Liver (tissue), 8 donors: ENCODE measurements at regions not wholly inside any gene's neighbourhood (a gene's known extent, or its start where the extent isn't known, plus 50 kb on each side); places are given as distances from the start of the nearest gene placed in this dataset.

Source experiments
- DNase-seq: peaks from one replicate; pipeline ENCODE4 v3.0.0-alpha.2; 2017; ENCODE audit warnings: low spot score
- H3K27ac ChIP-seq, 2 donors: one replicate each; pipeline ENCODE4 v1.7.0; 2013; ENCODE audit warnings: inconsistent platforms in 2 of 2, low read length in 2 of 2, control low read depth in 1 of 2, low read depth in 1 of 2, mild to moderate bottlenecking in 1 of 2
- H3K27me3 ChIP-seq, 4 donors: one replicate each; pipeline versions ENCODE4 v1.6.1 to v1.7.0; 2013; ENCODE audit warnings: low read length in 3 of 4, inconsistent platforms in 1 of 4, mild to moderate bottlenecking in 1 of 4, moderate library complexity in 1 of 4; ENCODE audit not compliant: control insufficient read depth in 4 of 4, insufficient read depth in 4 of 4
- H3K36me3 ChIP-seq, 4 donors: one replicate each; pipeline versions ENCODE4 v1.6.1 to v1.7.0; 2013; ENCODE audit warnings: low read length in 3 of 4, mild to moderate bottlenecking in 3 of 4, low read depth in 1 of 4, moderate library complexity in 1 of 4; ENCODE audit not compliant: control insufficient read depth in 4 of 4, insufficient read depth in 3 of 4
- H3K4me1 ChIP-seq, 4 donors: one replicate each; pipeline versions ENCODE4 v1.6.1 to v1.7.0; 2013; ENCODE audit warnings: low read length in 3 of 4, mild to moderate bottlenecking in 3 of 4, moderate library complexity in 1 of 4; ENCODE audit not compliant: control insufficient read depth in 4 of 4, insufficient read depth in 4 of 4
- H3K4me3 ChIP-seq, 3 donors: one replicate each; pipeline versions ENCODE4 v1.6.1 to v1.7.0; 2013; ENCODE audit warnings: low read length in 3 of 3, control low read depth in 1 of 3, low read depth in 1 of 3, mild to moderate bottlenecking in 1 of 3
- H3K9ac ChIP-seq, 2 donors: one replicate each; pipeline ENCODE4 v1.7.0; 2013; ENCODE audit warnings: low read length in 2 of 2, mild to moderate bottlenecking in 2 of 2, moderate library complexity in 2 of 2, control low read depth in 1 of 2, low read depth in 1 of 2
- H3K9me3 ChIP-seq, 4 donors: one replicate each; pipeline versions ENCODE4 v1.6.1 to v1.7.0; 2013; ENCODE audit warnings: low read length in 3 of 4; ENCODE audit not compliant: control insufficient read depth in 4 of 4
- EGR1 ChIP-seq, 2 donors: IDR thresholded peaks; 2 replicates each; pipeline ENCODE4 v1.6.1; 2016 to 2018; ENCODE audit warnings: antibody characterized with exemption in 2 of 2, low read depth in 2 of 2
- FOXA1 ChIP-seq: IDR thresholded peaks from 2 replicates; pipeline ENCODE4 v1.6.1; 2016; ENCODE audit warnings: antibody characterized with exemption
- FOXA2 ChIP-seq: IDR thresholded peaks from 2 replicates; pipeline ENCODE4 v1.6.1; 2016; ENCODE audit warnings: antibody characterized with exemption
- HNF4A ChIP-seq, 2 donors: conservative IDR thresholded peaks; 2 replicates each; pipeline ENCODE4 v1.6.1; 2016; ENCODE audit warnings: antibody characterized with exemption in 2 of 2, mild to moderate bottlenecking in 2 of 2
- HNF4G ChIP-seq: IDR thresholded peaks from 2 replicates; pipeline ENCODE4 v1.6.1; 2016; ENCODE audit warnings: antibody characterized with exemption
- JUND ChIP-seq, 2 donors: IDR thresholded peaks; 2 replicates each; pipeline ENCODE4 v1.6.1; 2016; ENCODE audit warnings: antibody characterized with exemption in 2 of 2
- NR2F2 ChIP-seq: IDR thresholded peaks from 2 replicates; pipeline ENCODE4 v1.6.1; 2016; ENCODE audit warnings: antibody characterized with exemption
- RAD21 ChIP-seq, 2 donors: IDR thresholded peaks; 2 replicates each; pipeline ENCODE4 v1.6.1; 2016; ENCODE audit warnings: antibody characterized with exemption in 2 of 2, mild to moderate bottlenecking in 2 of 2
- RXRA ChIP-seq, 2 donors: IDR thresholded peaks; 2 replicates each; pipeline ENCODE4 v1.6.1; 2017 to 2018; ENCODE audit warnings: antibody characterized with exemption in 2 of 2, mild to moderate bottlenecking in 1 of 2
- SP1 ChIP-seq: IDR thresholded peaks from 2 replicates; pipeline ENCODE4 v1.6.1; 2018; ENCODE audit warnings: antibody characterized with exemption, mild to moderate bottlenecking
- TAF1 ChIP-seq: conservative IDR thresholded peaks from 2 replicates; pipeline ENCODE4 v1.6.1; 2016; ENCODE audit warnings: antibody characterized with exemption, mild to moderate bottlenecking
- YY1 ChIP-seq: IDR thresholded peaks from 2 replicates; pipeline ENCODE4 v1.6.1; 2016; ENCODE audit warnings: antibody characterized with exemption, mild to moderate bottlenecking
- WGBS: extraction: QIAGEN DNeasy Blood & Tissue Kit; methylation state at CpG from one replicate; pipeline ENCODE4 v1.1.7; 2013; 5-methylcytosine and 5-hydroxymethylcytosine counted together
- TF ChIP-seq, protein P1 (sequence below): IDR thresholded peaks from 2 replicates; pipeline ENCODE4 v1.6.1; 2016; ENCODE audit warnings: antibody characterized with exemption
- TF ChIP-seq, protein P2 (sequence below): IDR thresholded peaks from 2 replicates; pipeline ENCODE4 v1.6.1; 2016; ENCODE audit warnings: antibody characterized with exemption
- TF ChIP-seq, protein P3 (sequence below): fragments of 150-350 bp; IDR thresholded peaks from 2 replicates; pipeline ENCODE4 v1.5.1; 2017; ENCODE audit warnings: improper control_type of control experiment, low read depth, low read length; ENCODE audit not compliant: missing input control
- donor health status: healthy.
- donor health status: healthy.
- donor health status: healthy.
- donor health status: healthy.
- donor health status: healthy.

DNA sequence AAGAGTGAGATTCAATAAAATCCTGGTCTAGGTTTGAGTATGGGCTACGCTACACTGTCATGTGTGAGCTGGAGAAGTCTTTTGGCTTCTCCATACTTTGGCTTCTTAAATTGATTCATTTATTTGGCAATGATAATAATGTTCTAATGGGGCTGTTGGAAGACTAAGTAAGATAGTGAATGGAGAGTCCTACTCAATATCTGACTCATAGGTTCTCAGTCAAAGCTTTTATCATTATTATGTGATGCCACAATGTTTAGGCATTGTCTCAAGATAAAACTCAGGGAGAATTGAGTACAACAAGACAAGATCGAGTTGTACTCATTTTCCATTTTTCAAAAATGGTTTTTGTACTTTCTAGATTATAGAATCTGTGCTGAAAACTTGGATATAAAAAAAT is 92.5 kb upstream of the VEGFC start:
- H3K9ac ChIP-seq = no peak overlapping the region
- no peak overlapping the region for H3K27ac ChIP-seq
- no peaks in the 10 kb centered on the region for H3K4me1 ChIP-seq
- no peaks in the 10 kb centered on the region for H3K36me3 ChIP-seq
- peaks cover 0 to 4% (median 0%) of the 10 kb centered on the region in 4 donors for H3K27me3 ChIP-seq
- TF ChIP-seq, protein P1, sequence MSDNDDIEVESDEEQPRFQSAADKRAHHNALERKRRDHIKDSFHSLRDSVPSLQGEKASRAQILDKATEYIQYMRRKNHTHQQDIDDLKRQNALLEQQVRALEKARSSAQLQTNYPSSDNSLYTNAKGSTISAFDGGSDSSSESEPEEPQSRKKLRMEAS = no peak
- TF ChIP-seq SP1 = no peak
- DNase-seq = no peak
- WGBS = 66% methylated on average over 2 of the region's 2 CpGs
- H3K9me3 ChIP-seq = no peaks in the 10 kb centered on the region
- no peak overlapping the region for H3K4me3 ChIP-seq

DNA sequence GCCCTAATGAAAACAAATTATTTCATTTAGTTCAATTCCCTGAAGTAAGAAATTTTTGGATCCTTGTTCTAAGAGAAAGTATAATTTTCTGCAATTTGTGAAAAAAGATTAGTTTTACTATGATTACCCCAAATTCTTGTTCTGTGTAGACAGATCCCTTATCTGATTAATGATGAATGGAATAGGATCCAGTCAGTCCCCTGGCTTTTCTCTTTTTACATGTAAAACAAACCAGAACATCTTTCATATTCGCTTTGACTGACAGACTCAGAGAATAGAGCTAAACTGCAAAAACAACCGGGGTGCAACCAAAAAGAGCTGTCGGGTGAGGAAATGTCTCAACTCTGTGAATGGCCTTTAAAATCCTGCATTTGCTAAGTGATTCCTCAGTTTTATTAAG is 93.4 kb upstream of the VEGFC start:
- TF ChIP-seq TAF1 (no peak), EGR1 (IDR thresholded peaks at IDR 0.05; ENCODE audit: low read depth in 2 of 2) (no peak), JUND (IDR thresholded peaks at IDR 0.05) (no peak), FOXA1 (no peak), NR2F2 (no peak)
- TF ChIP-seq, protein P1 = no peak
- TF ChIP-seq, protein P2, sequence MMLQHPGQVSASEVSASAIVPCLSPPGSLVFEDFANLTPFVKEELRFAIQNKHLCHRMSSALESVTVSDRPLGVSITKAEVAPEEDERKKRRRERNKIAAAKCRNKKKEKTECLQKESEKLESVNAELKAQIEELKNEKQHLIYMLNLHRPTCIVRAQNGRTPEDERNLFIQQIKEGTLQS = no peak
- TF ChIP-seq, protein P3, sequence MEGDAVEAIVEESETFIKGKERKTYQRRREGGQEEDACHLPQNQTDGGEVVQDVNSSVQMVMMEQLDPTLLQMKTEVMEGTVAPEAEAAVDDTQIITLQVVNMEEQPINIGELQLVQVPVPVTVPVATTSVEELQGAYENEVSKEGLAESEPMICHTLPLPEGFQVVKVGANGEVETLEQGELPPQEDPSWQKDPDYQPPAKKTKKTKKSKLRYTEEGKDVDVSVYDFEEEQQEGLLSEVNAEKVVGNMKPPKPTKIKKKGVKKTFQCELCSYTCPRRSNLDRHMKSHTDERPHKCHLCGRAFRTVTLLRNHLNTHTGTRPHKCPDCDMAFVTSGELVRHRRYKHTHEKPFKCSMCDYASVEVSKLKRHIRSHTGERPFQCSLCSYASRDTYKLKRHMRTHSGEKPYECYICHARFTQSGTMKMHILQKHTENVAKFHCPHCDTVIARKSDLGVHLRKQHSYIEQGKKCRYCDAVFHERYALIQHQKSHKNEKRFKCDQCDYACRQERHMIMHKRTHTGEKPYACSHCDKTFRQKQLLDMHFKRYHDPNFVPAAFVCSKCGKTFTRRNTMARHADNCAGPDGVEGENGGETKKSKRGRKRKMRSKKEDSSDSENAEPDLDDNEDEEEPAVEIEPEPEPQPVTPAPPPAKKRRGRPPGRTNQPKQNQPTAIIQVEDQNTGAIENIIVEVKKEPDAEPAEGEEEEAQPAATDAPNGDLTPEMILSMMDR = no peak
- H3K4me1 ChIP-seq = no peaks in the 10 kb centered on the region
- H3K4me3 ChIP-seq = no peak overlapping the region
- DNase-seq = no peak
- no peaks in the 10 kb centered on the region for H3K36me3 ChIP-seq
- 75% methylated on average over 3 of the region's 3 CpGs for WGBS
- H3K27ac ChIP-seq = no peak overlapping the region
- peaks cover 0 to 4% (median 0%) of the 10 kb centered on the region in 4 donors for H3K27me3 ChIP-seq
- no peaks in the 10 kb centered on the region for H3K9me3 ChIP-seq
- H3K9ac ChIP-seq = no peak overlapping the region

DNA sequence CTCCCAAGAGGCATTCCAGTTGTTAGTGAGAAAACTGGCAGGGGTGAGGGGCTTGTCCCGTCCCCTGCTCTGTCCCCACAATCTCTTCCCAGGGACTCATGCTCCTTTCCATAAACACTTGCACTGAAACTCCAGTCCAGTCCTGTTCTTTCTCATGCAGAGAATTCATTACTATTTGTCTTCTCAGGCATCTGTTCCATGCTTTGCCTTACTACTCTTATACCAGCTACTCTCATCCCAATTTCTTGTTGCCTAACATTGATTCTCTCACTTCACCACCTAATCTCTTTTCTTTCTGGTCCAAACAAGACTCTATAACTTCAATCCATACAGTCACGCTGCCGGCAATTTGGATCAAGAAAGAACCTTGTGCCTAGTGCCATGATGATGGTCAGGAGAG is 97.1 kb upstream of the VEGFC start:
- no peaks in the 10 kb centered on the region for H3K9me3 ChIP-seq
- TF ChIP-seq HNF4G = no peak
- no peak for TF ChIP-seq YY1
- TF ChIP-seq RXRA (IDR thresholded peaks at IDR 0.05) = no peak
- TF ChIP-seq HNF4A (conservative IDR thresholded peaks at IDR 0.05) = no peak
- TF ChIP-seq FOXA2 = no peak
- TF ChIP-seq, protein P1 = no peak
- TF ChIP-seq JUND (IDR thresholded peaks at IDR 0.05) = no peak
- TF ChIP-seq RAD21 (IDR thresholded peaks at IDR 0.05) = no peak

More for the DNA sequence above, 97.1 kb upstream of the VEGFC start:
- no peaks in the 10 kb centered on the region for H3K36me3 ChIP-seq
- DNase-seq = no peak
- H3K27ac ChIP-seq = no peak overlapping the region
- no peak overlapping the region for H3K9ac ChIP-seq
- 74% methylated on average over 3 of the region's 3 CpGs for WGBS
- H3K4me1 ChIP-seq = no peaks in the 10 kb centered on the region
- no peak overlapping the region for H3K4me3 ChIP-seq
- peaks cover 0 to 2% (median 0%) of the 10 kb centered on the region in 4 donors for H3K27me3 ChIP-seq
